HEK293T (cell line): ENCODE measurements at regions not wholly inside any gene's neighbourhood (a gene's known extent, or its start where the extent isn't known, plus 50 kb on each side); places are given as distances from the start of the nearest gene placed in this dataset.
"Not testable (repeated sequence)": the region's sequence is repeated elsewhere in the genome, so short reads cannot be mapped to it uniquely, and the experiment has no call there.

Source experiments
- BHLHE40 ChIP-seq: fragments of 450-650 bp; IDR thresholded peaks from 2 replicates; pipeline ENCODE4 v1.6.1; 2016; ENCODE audit warnings: mild to moderate bottlenecking, moderate library complexity, borderline replicate concordance
- CTBP1 ChIP-seq: fragments of 450-650 bp; IDR thresholded peaks from 2 replicates; pipeline ENCODE4 v1.6.1; 2016; ENCODE audit warnings: borderline replicate concordance
- ELF4 ChIP-seq: fragments of 450-650 bp; IDR thresholded peaks from 2 replicates; pipeline ENCODE4 v1.6.1; 2017; ENCODE audit warnings: antibody characterized with exemption
- FOXA1 ChIP-seq: fragments of 450-650 bp; IDR thresholded peaks from 2 replicates; pipeline ENCODE4 v1.6.1; 2016; ENCODE audit warnings: mild to moderate bottlenecking
- FOXK2 ChIP-seq: fragments of 450-650 bp; IDR thresholded peaks from 2 replicates; pipeline ENCODE4 v1.6.1; 2016; ENCODE audit warnings: mild to moderate bottlenecking
- FOXM1 ChIP-seq: fragments of 450-650 bp; IDR thresholded peaks from 2 replicates; pipeline ENCODE4 v1.6.1; 2017; ENCODE audit warnings: mild to moderate bottlenecking, borderline replicate concordance
- HDGF ChIP-seq: fragments of 450-650 bp; IDR thresholded peaks from 2 replicates; pipeline ENCODE4 v1.6.1; 2017; ENCODE audit warnings: antibody characterized with exemption, borderline replicate concordance
- L3MBTL2 ChIP-seq: fragments of 450-650 bp; conservative IDR thresholded peaks from 2 replicates; pipeline ENCODE4 v1.6.1; 2016; ENCODE audit warnings: mild to moderate bottlenecking
- NFRKB ChIP-seq: fragments of 450-650 bp; IDR thresholded peaks from 2 replicates; pipeline ENCODE4 v1.6.1; 2016; ENCODE audit warnings: mild to moderate bottlenecking, moderate library complexity
- PKNOX1 ChIP-seq: fragments of 450-650 bp; IDR thresholded peaks from 2 replicates; pipeline ENCODE4 v1.6.1; 2016
- SP1 ChIP-seq: fragments of 450-650 bp; IDR thresholded peaks from 2 replicates; pipeline ENCODE4 v1.6.1; 2017
- SUZ12 ChIP-seq: fragments of 450-650 bp; IDR thresholded peaks from 2 replicates; pipeline ENCODE4 v1.6.1; 2016; ENCODE audit warnings: mild to moderate bottlenecking
- TARDBP ChIP-seq: fragments of 450-650 bp; IDR thresholded peaks from 2 replicates; pipeline ENCODE4 v1.6.1; 2016
- ZNF384 ChIP-seq: fragments of 450-650 bp; IDR thresholded peaks from 2 replicates; pipeline ENCODE4 v1.6.1; 2016

GRCh38 chr16:22603744-22604143 lies 93.1 kb downstream of the NPIPB5 start:
- TF ChIP-seq SP1, SUZ12, HDGF, L3MBTL2, BHLHE40, ZNF384, PKNOX1, CTBP1, FOXM1, ELF4, NFRKB, FOXK2, FOXA1, TARDBP: not testable (repeated sequence)
